ENCODE measurements at regions not wholly inside any gene's neighbourhood (a gene's known extent, or its start where the extent isn't known, plus 50 kb on each side); places are given as distances from the start of the nearest gene placed in this dataset.

GRCh38 chr6:9388596-9388995, 953.3 kb upstream of the SLC35B3 start:
- no peak for TF ChIP-seq RAD21 (IDR thresholded peaks at IDR 0.05; ENCODE audit: low read depth)
- no peak for TF ChIP-seq MAX (IDR thresholded peaks at IDR 0.05)
- no peak for TF ChIP-seq YY1 (IDR thresholded peaks at IDR 0.05; ENCODE audit: low read depth)
- no peak for TF ChIP-seq TEAD4 (IDR thresholded peaks at IDR 0.05)
- no peak for TF ChIP-seq CEBPB (IDR thresholded peaks at IDR 0.05)
- no peak for TF ChIP-seq EP300 (IDR thresholded peaks at IDR 0.05; ENCODE audit: borderline replicate concordance)
- no peak for TF ChIP-seq TAF1 (IDR thresholded peaks at IDR 0.05; ENCODE audit: low read depth)

Measured in Ishikawa (cell line).